ENCODE measurements at regions not wholly inside any gene's neighbourhood (a gene's known extent, or its start where the extent isn't known, plus 50 kb on each side); places are given as distances from the start of the nearest gene placed in this dataset.

GRCh38 chr2:222798528-222798927 lies 62.3 kb upstream of the ACSL3 start:
- no peak overlapping the region for H3K27ac ChIP-seq (replicated peaks)
- no peak for DNase-seq (ENCODE audit: low read depth in 1 of 2, low spot score in 1 of 2)
- no peak for TF ChIP-seq POLR2AphosphoS5 (IDR thresholded peaks at IDR 0.05; ENCODE audit: low read depth)
- TF ChIP-seq, protein P1, sequence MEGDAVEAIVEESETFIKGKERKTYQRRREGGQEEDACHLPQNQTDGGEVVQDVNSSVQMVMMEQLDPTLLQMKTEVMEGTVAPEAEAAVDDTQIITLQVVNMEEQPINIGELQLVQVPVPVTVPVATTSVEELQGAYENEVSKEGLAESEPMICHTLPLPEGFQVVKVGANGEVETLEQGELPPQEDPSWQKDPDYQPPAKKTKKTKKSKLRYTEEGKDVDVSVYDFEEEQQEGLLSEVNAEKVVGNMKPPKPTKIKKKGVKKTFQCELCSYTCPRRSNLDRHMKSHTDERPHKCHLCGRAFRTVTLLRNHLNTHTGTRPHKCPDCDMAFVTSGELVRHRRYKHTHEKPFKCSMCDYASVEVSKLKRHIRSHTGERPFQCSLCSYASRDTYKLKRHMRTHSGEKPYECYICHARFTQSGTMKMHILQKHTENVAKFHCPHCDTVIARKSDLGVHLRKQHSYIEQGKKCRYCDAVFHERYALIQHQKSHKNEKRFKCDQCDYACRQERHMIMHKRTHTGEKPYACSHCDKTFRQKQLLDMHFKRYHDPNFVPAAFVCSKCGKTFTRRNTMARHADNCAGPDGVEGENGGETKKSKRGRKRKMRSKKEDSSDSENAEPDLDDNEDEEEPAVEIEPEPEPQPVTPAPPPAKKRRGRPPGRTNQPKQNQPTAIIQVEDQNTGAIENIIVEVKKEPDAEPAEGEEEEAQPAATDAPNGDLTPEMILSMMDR (IDR thresholded peaks at IDR 0.05; ENCODE audit: insufficient read depth, low read length) = no peak
- TF ChIP-seq, protein P2, sequence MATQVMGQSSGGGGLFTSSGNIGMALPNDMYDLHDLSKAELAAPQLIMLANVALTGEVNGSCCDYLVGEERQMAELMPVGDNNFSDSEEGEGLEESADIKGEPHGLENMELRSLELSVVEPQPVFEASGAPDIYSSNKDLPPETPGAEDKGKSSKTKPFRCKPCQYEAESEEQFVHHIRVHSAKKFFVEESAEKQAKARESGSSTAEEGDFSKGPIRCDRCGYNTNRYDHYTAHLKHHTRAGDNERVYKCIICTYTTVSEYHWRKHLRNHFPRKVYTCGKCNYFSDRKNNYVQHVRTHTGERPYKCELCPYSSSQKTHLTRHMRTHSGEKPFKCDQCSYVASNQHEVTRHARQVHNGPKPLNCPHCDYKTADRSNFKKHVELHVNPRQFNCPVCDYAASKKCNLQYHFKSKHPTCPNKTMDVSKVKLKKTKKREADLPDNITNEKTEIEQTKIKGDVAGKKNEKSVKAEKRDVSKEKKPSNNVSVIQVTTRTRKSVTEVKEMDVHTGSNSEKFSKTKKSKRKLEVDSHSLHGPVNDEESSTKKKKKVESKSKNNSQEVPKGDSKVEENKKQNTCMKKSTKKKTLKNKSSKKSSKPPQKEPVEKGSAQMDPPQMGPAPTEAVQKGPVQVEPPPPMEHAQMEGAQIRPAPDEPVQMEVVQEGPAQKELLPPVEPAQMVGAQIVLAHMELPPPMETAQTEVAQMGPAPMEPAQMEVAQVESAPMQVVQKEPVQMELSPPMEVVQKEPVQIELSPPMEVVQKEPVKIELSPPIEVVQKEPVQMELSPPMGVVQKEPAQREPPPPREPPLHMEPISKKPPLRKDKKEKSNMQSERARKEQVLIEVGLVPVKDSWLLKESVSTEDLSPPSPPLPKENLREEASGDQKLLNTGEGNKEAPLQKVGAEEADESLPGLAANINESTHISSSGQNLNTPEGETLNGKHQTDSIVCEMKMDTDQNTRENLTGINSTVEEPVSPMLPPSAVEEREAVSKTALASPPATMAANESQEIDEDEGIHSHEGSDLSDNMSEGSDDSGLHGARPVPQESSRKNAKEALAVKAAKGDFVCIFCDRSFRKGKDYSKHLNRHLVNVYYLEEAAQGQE (IDR thresholded peaks at IDR 0.05; ENCODE audit: insufficient replicate concordance, low read depth) = no peak
- no peak for TF ChIP-seq GABPA (IDR thresholded peaks at IDR 0.05; ENCODE audit: low read depth)

DNA sequence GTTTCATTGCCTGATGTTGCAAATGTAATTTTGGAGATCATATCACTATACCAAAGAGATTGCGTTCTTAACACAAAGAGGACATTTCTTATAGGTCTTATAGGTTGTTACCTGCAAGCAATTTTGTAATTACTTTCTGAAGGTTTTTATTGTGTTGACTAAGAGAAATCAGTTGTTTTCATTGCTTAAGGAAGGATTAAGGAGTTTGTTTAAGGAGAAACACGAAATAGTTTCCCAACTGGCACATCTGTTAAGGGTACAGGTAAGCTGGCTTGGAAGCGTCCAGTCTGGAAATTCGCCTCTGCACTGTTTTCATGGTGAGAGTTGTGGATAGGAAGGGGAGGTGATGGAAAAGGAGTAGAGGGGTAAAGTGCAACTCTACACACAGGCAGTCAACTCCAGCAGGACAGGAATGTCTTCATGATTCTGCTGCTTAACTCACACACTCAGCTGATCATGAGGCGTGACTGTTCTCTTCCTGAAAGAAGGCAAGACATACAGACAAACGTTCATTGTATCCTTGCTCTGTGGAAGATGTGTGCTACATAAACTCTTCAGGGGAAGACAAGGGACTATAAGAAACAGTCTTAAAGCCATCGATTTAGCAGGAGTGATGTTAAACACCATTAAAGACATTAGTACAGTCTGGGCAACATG lies 61.4 kb upstream of the ACSL3 start:
- no peak for DNase-seq (ENCODE audit: low read depth in 1 of 2, low spot score in 1 of 2)
- H3K4me3 ChIP-seq (replicated peaks; ENCODE audit: insufficient read depth, low read length) = no peak overlapping the region

More at GRCh38 chr2:222798528-222798927, 62.3 kb upstream of the ACSL3 start:
- Histone ChIP-seq H3K4me3 (replicated peaks; ENCODE audit: insufficient read depth, low read length) (no peak overlapping the region), H3K27me3 (ENCODE audit: insufficient read depth, poor library complexity, severe bottlenecking) (no peaks in the 10 kb centered on the region)

DNA sequence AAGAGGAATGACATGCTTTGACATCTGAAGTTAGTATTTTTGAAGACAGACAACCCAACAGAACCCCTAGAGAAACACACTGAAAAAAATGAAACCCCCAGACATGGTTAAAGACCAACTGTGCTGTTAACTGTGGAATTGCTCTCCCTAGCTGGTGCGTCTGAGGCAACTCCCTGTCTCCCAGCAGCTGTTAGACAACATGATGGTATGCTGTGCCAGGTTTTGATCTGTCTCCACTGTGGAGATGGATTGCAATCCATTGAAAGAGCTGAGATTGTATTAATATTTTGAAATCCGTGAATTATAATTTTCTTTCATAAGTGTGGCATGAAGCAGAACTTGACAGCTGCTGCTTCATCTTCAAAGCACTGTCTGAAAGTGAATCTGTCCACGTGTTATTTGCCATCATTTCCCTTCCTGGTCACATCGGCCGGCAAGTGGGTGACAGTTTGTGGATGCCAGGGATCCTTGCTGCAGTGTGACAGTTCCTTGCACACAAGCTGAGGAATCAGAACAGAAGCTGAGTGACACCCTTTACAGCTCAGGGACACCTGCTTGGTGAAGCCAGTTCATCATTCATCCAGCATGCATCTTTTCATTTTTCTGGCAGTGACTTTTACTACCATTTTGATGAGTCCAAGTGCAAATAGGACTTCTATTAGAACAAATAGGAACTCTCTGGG lies 58.2 kb upstream of the ACSL3 start:
- H3K4me3 ChIP-seq (replicated peaks; ENCODE audit: insufficient read depth, low read length) = no peak overlapping the region
- no peaks in the 10 kb centered on the region for H3K27me3 ChIP-seq (ENCODE audit: insufficient read depth, poor library complexity, severe bottlenecking)
- DNase-seq (ENCODE audit: low read depth in 1 of 2, low spot score in 1 of 2) = no peak
- TF ChIP-seq SPI1 (IDR thresholded peaks at IDR 0.05; ENCODE audit: borderline replicate concordance, low read depth) = no peak
- TF ChIP-seq, protein P1 (IDR thresholded peaks at IDR 0.05; ENCODE audit: insufficient read depth, low read length) = no peak
- no peak for TF ChIP-seq POLR2AphosphoS5 (IDR thresholded peaks at IDR 0.05; ENCODE audit: low read depth)
- TF ChIP-seq, protein P2 (IDR thresholded peaks at IDR 0.05; ENCODE audit: insufficient replicate concordance, low read depth) = no peak
- no peak for TF ChIP-seq GABPA (IDR thresholded peaks at IDR 0.05; ENCODE audit: low read depth)
- H3K27ac ChIP-seq (replicated peaks) = no peak overlapping the region

More for the DNA sequence above, 61.4 kb upstream of the ACSL3 start:
- Histone ChIP-seq H3K27me3 (ENCODE audit: insufficient read depth, poor library complexity, severe bottlenecking) (no peaks in the 10 kb centered on the region), H3K27ac (replicated peaks) (no peak overlapping the region)
- TF ChIP-seq SPI1 (IDR thresholded peaks at IDR 0.05; ENCODE audit: borderline replicate concordance, low read depth) (no peak), POLR2AphosphoS5 (IDR thresholded peaks at IDR 0.05; ENCODE audit: low read depth) (no peak), GABPA (IDR thresholded peaks at IDR 0.05; ENCODE audit: low read depth) (no peak)
- TF ChIP-seq, protein P1 (IDR thresholded peaks at IDR 0.05; ENCODE audit: insufficient read depth, low read length) = no peak
- TF ChIP-seq, protein P2 (IDR thresholded peaks at IDR 0.05; ENCODE audit: insufficient replicate concordance, low read depth) = no peak

Measured in HL-60 (cell line).